NCI-H460 (cell line): ENCODE measurements at regions not wholly inside any gene's neighbourhood (a gene's known extent, or its start where the extent isn't known, plus 50 kb on each side); places are given as distances from the start of the nearest gene placed in this dataset.

Source experiments
- DNase-seq: peaks from one replicate; pipeline ENCODE4 v3.0.0-alpha.2; 2016; ENCODE audit warnings: low read depth; ENCODE audit errors: extremely low read depth

GRCh38 chr16:54632322-54633220 is 298.1 kb upstream of the IRX5 start:
- no peak for DNase-seq

GRCh38 chr16:54631782-54632181 is 298.9 kb upstream of the IRX5 start:
- no peak for DNase-seq

- DNase-seq: no peak
Observed at GRCh38 chr16:54630284-54630967, 300.2 kb upstream of the IRX5 start.

GRCh38 chr16:54628796-54629625 is 301.7 kb upstream of the IRX5 start:
- no peak for DNase-seq

- DNase-seq: no peak
Observed at GRCh38 chr16:54627616-54628015, 303.0 kb upstream of the IRX5 start.

GRCh38 chr16:54623636-54624035 is 307.0 kb upstream of the IRX5 start:
- no peak for DNase-seq

- no peak for DNase-seq
Observed at GRCh38 chr16:54620197-54620596, 310.5 kb upstream of the IRX5 start.

GRCh38 chr16:54616610-54617009 is 314.1 kb upstream of the IRX5 start:
- no peak for DNase-seq

GRCh38 chr16:54605536-54606066 is 319.0 kb upstream of the IRX3 start:
- no peak for DNase-seq

- DNase-seq: no peak
Observed at GRCh38 chr16:54602666-54603065, 316.1 kb upstream of the IRX3 start.

- no peak for DNase-seq
Observed at GRCh38 chr16:54597222-54597621, 310.6 kb upstream of the IRX3 start.

- DNase-seq: no peak
Observed at GRCh38 chr16:54595621-54596020, 309.0 kb upstream of the IRX3 start.

GRCh38 chr16:54594601-54595391 is 308.2 kb upstream of the IRX3 start:
- no peak for DNase-seq

GRCh38 chr16:54591816-54592246 is 305.2 kb upstream of the IRX3 start:
- no peak for DNase-seq

- DNase-seq: no peak
Observed at GRCh38 chr16:54590836-54591235, 304.2 kb upstream of the IRX3 start.

GRCh38 chr16:54589326-54589725 is 302.7 kb upstream of the IRX3 start:
- DNase-seq: no peak

- DNase-seq: no peak
Observed at GRCh38 chr16:54588026-54588425, 301.4 kb upstream of the IRX3 start.

- DNase-seq: no peak
Observed at GRCh38 chr16:54587176-54587515, 300.6 kb upstream of the IRX3 start.

- no peak for DNase-seq
Observed at GRCh38 chr16:54586474-54587175, 300.0 kb upstream of the IRX3 start.

GRCh38 chr16:54585998-54586340 is 299.4 kb upstream of the IRX3 start:
- no peak for DNase-seq
